Keratinocyte (primary cell): ENCODE measurements at regions not wholly inside any gene's neighbourhood (a gene's known extent, or its start where the extent isn't known, plus 50 kb on each side); places are given as distances from the start of the nearest gene placed in this dataset.

Experiments used
- CTCF ChIP-seq, 3 experiments: IDR thresholded peaks in 1 of 3; conservative IDR thresholded peaks in 1 of 3; optimal IDR thresholded peaks in 1 of 3; 2 replicates in 2 of 3; 3 replicates in 1 of 3; pipeline versions ENCODE3 to v1.5.1; 2011; ENCODE audit warnings: low read length in 3 of 3, mild to moderate bottlenecking in 3 of 3, moderate library complexity in 2 of 3, control low read depth in 1 of 3, inconsistent platforms in 1 of 3; ENCODE audit not compliant: insufficient read depth in 2 of 3; ENCODE audit errors: extremely low read depth in 1 of 3
- EZH2 ChIP-seq: IDR thresholded peaks from one replicate; pipeline ENCODE4 v1.6.1; 2012; ENCODE audit warnings: inconsistent platforms, mild to moderate bottlenecking, low read length, moderate library complexity

- TF ChIP-seq CTCF (optimal IDR thresholded peaks at IDR 0.05 in 1 of 3, IDR thresholded peaks at IDR 0.05 in 1 of 3, conservative IDR thresholded peaks at IDR 0.05 in 1 of 3; ENCODE audit: extremely low read depth in 1 of 3, insufficient read depth in 2 of 3, low read length in 3 of 3) (no peak), EZH2 (no peak)
Measured at GRCh38 chr14:87696485-87696884, 296.5 kb downstream of the GALC start.
